ENCODE measurements at regions not wholly inside any gene's neighbourhood (a gene's known extent, or its start where the extent isn't known, plus 50 kb on each side); places are given as distances from the start of the nearest gene placed in this dataset.

- TF ChIP-seq, protein P1, sequence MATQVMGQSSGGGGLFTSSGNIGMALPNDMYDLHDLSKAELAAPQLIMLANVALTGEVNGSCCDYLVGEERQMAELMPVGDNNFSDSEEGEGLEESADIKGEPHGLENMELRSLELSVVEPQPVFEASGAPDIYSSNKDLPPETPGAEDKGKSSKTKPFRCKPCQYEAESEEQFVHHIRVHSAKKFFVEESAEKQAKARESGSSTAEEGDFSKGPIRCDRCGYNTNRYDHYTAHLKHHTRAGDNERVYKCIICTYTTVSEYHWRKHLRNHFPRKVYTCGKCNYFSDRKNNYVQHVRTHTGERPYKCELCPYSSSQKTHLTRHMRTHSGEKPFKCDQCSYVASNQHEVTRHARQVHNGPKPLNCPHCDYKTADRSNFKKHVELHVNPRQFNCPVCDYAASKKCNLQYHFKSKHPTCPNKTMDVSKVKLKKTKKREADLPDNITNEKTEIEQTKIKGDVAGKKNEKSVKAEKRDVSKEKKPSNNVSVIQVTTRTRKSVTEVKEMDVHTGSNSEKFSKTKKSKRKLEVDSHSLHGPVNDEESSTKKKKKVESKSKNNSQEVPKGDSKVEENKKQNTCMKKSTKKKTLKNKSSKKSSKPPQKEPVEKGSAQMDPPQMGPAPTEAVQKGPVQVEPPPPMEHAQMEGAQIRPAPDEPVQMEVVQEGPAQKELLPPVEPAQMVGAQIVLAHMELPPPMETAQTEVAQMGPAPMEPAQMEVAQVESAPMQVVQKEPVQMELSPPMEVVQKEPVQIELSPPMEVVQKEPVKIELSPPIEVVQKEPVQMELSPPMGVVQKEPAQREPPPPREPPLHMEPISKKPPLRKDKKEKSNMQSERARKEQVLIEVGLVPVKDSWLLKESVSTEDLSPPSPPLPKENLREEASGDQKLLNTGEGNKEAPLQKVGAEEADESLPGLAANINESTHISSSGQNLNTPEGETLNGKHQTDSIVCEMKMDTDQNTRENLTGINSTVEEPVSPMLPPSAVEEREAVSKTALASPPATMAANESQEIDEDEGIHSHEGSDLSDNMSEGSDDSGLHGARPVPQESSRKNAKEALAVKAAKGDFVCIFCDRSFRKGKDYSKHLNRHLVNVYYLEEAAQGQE (IDR thresholded peaks at IDR 0.05): no peak
- no peak for TF ChIP-seq HDAC2 (IDR thresholded peaks at IDR 0.05)
- no peak for TF ChIP-seq POLR2AphosphoS2 (conservative IDR thresholded peaks at IDR 0.05; ENCODE audit: low read length)
- TF ChIP-seq HOXA7 (CRISPR knock-in tag; IDR thresholded peaks at IDR 0.05): no peak
Observed at GRCh38 chr2:118584877-118585276, 262.6 kb downstream of the EN1 start (continued).

- no peak for TF ChIP-seq CHD4 (IDR thresholded peaks at IDR 0.05; ENCODE audit: borderline replicate concordance)
- no peak for TF ChIP-seq POLR2A (IDR thresholded peaks at IDR 0.05; ENCODE audit: low read length)
- TF ChIP-seq EHMT2 (IDR thresholded peaks at IDR 0.05; ENCODE audit: low read depth): no peak
- TF ChIP-seq CEBPB (IDR thresholded peaks at IDR 0.05): no peak
- TF ChIP-seq MAX (IDR thresholded peaks at IDR 0.05): no peak
- TF ChIP-seq HMGXB4 (CRISPR knock-in tag; IDR thresholded peaks at IDR 0.05; ENCODE audit: borderline replicate concordance): no peak
- TF ChIP-seq RNF2 (IDR thresholded peaks at IDR 0.05; ENCODE audit: borderline replicate concordance, low read depth): no peak
- no peaks in the 10 kb centered on the region for H3K4me1 ChIP-seq
- H3K27ac ChIP-seq: no peak overlapping the region
- H3K4me2 ChIP-seq: no peak overlapping the region
- ChIA-PET CTCF (interaction anchor here (0.6 kb wide), 1 partner anchor 55 kb away, joined by 3 read pairs; no protein-coding TSS in a partner anchor), POLR2A (no interaction called here)
- no peak overlapping the region for H3K4me3 ChIP-seq
- ATAC-seq (no peak), FAIRE-seq (no peak), DNase-seq (ENCODE audit: low read depth in 1 of 2, low spot score in 1 of 2) (no peak)
- WGBS (ENCODE audit: missing lambda C conversion rate): 25% methylated on average over 4 of the region's 4 CpGs
- H3K9me3 ChIP-seq: no peaks in the 10 kb centered on the region
Observed at GRCh38 chr2:118584062-118584749, 263.2 kb downstream of the EN1 start.

DNA sequence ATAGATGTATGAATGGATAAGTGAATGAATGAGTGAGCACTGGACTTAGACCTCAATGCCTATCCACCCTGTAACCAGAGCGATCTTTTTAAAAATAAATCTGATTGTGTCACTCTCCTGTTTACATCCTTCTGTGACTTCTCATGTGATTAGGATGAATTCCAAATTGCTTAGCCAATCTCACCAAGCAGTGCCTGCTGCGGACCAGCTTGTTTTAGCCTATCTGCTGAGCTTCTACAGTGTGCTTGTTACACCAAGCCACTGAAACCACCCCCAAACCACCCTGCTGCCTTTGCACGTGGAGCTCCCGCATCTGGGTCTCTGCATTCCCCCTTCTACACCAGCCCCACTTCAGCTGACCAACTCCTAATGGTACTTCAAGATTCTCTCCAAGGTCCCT lies 265.4 kb downstream of the EN1 start:
- 13% methylated on average over 4 of the region's 4 CpGs for WGBS (ENCODE audit: missing lambda C conversion rate)
- TF ChIP-seq SMC3 (IDR thresholded peaks at IDR 0.05) (no peak), USF2 (IDR thresholded peaks at IDR 0.05) (no peak), CHD2 (IDR thresholded peaks at IDR 0.05; ENCODE audit: low read length, partially characterized antibody) (no peak), ZC3H11A (IDR thresholded peaks at IDR 0.05) (no peak), PBX3 (IDR thresholded peaks at IDR 0.05) (no peak), JUN (IDR thresholded peaks at IDR 0.05) (no peak), TFCP2L1 (CRISPR knock-in tag; IDR thresholded peaks at IDR 0.05) (no peak)
- TF ChIP-seq, protein P2, sequence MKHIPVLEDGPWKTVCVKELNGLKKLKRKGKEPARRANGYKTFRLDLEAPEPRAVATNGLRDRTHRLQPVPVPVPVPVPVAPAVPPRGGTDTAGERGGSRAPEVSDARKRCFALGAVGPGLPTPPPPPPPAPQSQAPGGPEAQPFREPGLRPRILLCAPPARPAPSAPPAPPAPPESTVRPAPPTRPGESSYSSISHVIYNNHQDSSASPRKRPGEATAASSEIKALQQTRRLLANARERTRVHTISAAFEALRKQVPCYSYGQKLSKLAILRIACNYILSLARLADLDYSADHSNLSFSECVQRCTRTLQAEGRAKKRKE (CRISPR knock-in tag; IDR thresholded peaks at IDR 0.05; ENCODE audit: low read depth): no peak
- TF ChIP-seq, protein P3, sequence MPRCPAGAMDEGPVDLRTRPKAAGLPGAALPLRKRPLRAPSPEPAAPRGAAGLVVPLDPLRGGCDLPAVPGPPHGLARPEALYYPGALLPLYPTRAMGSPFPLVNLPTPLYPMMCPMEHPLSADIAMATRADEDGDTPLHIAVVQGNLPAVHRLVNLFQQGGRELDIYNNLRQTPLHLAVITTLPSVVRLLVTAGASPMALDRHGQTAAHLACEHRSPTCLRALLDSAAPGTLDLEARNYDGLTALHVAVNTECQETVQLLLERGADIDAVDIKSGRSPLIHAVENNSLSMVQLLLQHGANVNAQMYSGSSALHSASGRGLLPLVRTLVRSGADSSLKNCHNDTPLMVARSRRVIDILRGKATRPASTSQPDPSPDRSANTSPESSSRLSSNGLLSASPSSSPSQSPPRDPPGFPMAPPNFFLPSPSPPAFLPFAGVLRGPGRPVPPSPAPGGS (IDR thresholded peaks at IDR 0.05): no peak
- FAIRE-seq (no peak), DNase-seq (ENCODE audit: low read depth in 1 of 2, low spot score in 1 of 2) (no peak), ATAC-seq (no peak)
- Histone ChIP-seq H3K4me1 (no peaks in the 10 kb centered on the region), H3K9me3 (no peaks in the 10 kb centered on the region), H3K27ac (no peak overlapping the region), H3K4me3 (no peak overlapping the region), H3K4me2 (no peak overlapping the region)
- ChIA-PET CTCF (no interaction called here), POLR2A (no interaction called here)
